Esophagus muscularis mucosa (tissue), 4 donors: ENCODE measurements at regions not wholly inside any gene's neighbourhood (a gene's known extent, or its start where the extent isn't known, plus 50 kb on each side); places are given as distances from the start of the nearest gene placed in this dataset.

Experiments
- DNase-seq: peaks from one replicate; pipeline ENCODE4 v3.0.0-alpha.2; 2017; ENCODE audit errors: extremely low spot score
- H3K27ac ChIP-seq, 4 donors: fragments of 200-600 bp; sonication (generic); replicated peaks in 1 of 4; 1 replicate in 3 of 4; 2 replicates in 1 of 4; pipeline ENCODE4 v1.5.1; 2016 to 2019; ENCODE audit warnings: mild to moderate bottlenecking in 1 of 4
- H3K27me3 ChIP-seq, 4 donors: fragments of 200-600 bp; sonication (generic); one replicate each; pipeline versions ENCODE4 v1.5.1 to v1.6.0; 2016 to 2019
- H3K36me3 ChIP-seq, 4 donors: fragments of 200-600 bp; sonication (generic); one replicate each; pipeline ENCODE4 v1.5.1; 2016 to 2019
- H3K4me1 ChIP-seq, 4 donors: fragments of 200-600 bp; sonication (generic); one replicate each; pipeline ENCODE4 v1.5.1; 2016 to 2019
- H3K4me3 ChIP-seq, 4 donors: fragments of 200-600 bp; sonication (generic); 1 replicate in 2 of 4; 2 replicates in 2 of 4; pipeline ENCODE4 v1.5.1; 2016 to 2019; ENCODE audit warnings: mild to moderate bottlenecking in 4 of 4, moderate library complexity in 1 of 4
- H3K9me3 ChIP-seq, 4 donors: fragments of 200-600 bp; sonication (generic); 1 replicate in 3 of 4; 2 replicates in 1 of 4; pipeline ENCODE4 v1.5.1; 2016 to 2019
- EP300 ChIP-seq: sonication (generic); formaldehyde crosslinking; IDR thresholded peaks from one replicate; pipeline ENCODE4 v1.6.1; 2017; ENCODE audit warnings: antibody characterized with exemption
- POLR2A ChIP-seq: fragments of 450-650 bp; IDR thresholded peaks from one replicate; pipeline ENCODE4 v1.6.1; 2017; ENCODE audit warnings: antibody characterized with exemption, moderate library complexity, mild to moderate bottlenecking, low read depth
- POLR2AphosphoS5 ChIP-seq, 2 donors: sonication (generic); formaldehyde crosslinking; IDR thresholded peaks; one replicate each; pipeline ENCODE4 v1.6.1; 2017; ENCODE audit warnings: antibody characterized with exemption in 2 of 2
- WGBS: methylation state at CpG from one replicate; pipeline ENCODE4 v1.1.5; 2018; 5-methylcytosine and 5-hydroxymethylcytosine counted together
- intact Hi-C: fragments of 100-400 bp; cut with DNase I; formaldehyde crosslinking; loops from one replicate; pipeline ENCODE4 v1.15.1; 2023
- TF ChIP-seq, protein P1 (sequence below), 3 experiments: fragments of 200-600 bp in 2 of 3; fragments of 450-650 bp in 1 of 3; sonication (generic) in 2 of 3; IDR thresholded peaks; one replicate each; pipeline ENCODE4 v1.5.1; 2017 to 2019; ENCODE audit warnings: antibody characterized with exemption in 3 of 3, mild to moderate bottlenecking in 2 of 3, moderate library complexity in 1 of 3

DNA sequence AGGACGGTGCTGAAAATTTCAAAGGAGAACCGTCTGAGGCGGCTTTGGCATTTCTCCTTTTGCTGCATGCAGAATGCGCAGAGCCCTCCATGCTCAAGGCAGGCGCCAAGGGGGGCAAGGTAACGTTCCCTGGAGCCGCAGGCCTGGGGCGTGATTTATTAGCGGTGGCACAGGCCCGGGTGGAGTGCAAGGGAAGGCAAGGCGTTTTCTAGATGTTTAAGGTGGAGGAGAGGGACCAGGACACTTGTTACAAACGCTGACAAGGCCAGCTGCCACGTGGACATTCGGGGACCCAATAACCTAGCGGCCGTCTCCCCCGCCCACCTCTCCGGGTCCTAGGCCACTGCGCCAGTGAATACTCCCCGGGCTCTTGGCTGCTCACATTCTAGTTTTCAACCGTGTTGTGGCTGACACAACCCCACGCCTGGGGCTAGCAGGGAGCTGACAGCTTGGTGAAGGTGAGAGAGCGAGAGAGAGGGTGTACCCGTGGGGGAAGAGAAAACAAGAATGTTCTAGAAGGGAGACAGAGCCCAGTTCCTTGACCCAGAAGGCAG lies 250.1 kb downstream of the C16orf95 start:
- WGBS: 89% methylated on average over 24 of the region's 24 CpGs
- Histone ChIP-seq H3K4me1 (peaks cover 0 to 5% (median 0%) of the 10 kb centered on the region in 4 donors), H3K27ac (no peak overlapping the region), H3K36me3 (no peaks in the 10 kb centered on the region), H3K4me3 (no peak overlapping the region), H3K27me3 (peaks cover 0 to 92% (median 1%) of the 10 kb centered on the region in 4 donors), H3K9me3 (no peaks in the 10 kb centered on the region)
- no peak for TF ChIP-seq POLR2AphosphoS5 (IDR thresholded peaks at IDR 0.05)
- TF ChIP-seq, protein P1, sequence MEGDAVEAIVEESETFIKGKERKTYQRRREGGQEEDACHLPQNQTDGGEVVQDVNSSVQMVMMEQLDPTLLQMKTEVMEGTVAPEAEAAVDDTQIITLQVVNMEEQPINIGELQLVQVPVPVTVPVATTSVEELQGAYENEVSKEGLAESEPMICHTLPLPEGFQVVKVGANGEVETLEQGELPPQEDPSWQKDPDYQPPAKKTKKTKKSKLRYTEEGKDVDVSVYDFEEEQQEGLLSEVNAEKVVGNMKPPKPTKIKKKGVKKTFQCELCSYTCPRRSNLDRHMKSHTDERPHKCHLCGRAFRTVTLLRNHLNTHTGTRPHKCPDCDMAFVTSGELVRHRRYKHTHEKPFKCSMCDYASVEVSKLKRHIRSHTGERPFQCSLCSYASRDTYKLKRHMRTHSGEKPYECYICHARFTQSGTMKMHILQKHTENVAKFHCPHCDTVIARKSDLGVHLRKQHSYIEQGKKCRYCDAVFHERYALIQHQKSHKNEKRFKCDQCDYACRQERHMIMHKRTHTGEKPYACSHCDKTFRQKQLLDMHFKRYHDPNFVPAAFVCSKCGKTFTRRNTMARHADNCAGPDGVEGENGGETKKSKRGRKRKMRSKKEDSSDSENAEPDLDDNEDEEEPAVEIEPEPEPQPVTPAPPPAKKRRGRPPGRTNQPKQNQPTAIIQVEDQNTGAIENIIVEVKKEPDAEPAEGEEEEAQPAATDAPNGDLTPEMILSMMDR (IDR thresholded peaks at IDR 0.05): no peak
- no peak for TF ChIP-seq POLR2A
- TF ChIP-seq EP300: no peak
- intact Hi-C loops: no loop called here
- DNase-seq: no peak

DNA sequence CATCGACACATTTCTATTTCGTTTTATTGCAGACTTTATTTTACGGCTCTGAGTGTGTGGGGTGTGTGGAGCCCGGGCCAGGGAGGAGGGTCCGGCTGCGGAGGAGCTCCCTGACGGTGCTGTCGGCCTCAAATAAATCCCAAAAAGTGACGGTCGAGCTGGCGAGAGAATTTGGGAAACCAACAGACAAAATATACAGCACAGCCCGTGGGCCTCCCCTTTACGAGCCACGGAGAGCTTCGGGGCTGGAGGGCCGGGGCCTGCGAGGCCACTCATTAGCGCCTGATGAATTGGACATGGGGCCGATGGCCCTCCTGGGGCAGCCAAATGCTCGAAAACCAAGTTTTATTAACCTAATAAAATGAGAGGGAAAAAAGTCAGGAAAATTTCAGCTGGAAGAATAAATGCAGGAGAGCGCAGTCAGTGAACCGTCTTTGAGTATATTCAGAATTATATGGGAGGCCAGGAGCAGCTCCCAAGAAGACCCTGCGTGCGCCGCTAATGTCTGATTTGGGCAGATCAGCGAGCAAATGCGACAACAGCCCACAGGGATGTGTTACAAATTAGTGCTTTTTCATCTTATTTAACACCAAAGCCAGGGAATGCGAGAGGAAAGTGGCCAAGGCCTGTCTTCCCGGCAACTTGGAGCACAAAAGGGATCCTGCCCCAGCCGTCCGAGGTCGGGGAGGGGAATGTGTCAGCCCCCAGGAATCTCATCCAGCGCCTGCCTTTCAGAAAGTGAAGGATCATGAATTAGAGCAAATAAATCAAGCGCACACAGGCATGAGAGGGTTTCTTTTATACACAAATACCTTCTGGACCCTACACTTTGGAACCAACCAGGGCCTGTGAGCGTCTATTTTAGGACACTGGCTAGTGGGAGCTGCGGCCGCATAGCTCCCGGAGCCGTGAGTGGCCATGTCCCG lies 249.1 kb downstream of the C16orf95 start:
- H3K4me1 ChIP-seq: no peaks in the 10 kb centered on the region
- no peak overlapping the region for H3K27ac ChIP-seq
- peaks cover 0 to 89% (median 0%) of the 10 kb centered on the region in 4 donors for H3K27me3 ChIP-seq
- no peaks in the 10 kb centered on the region for H3K9me3 ChIP-seq
- WGBS: 80% methylated on average over 37 of the region's 40 CpGs
- H3K4me3 ChIP-seq: no peak overlapping the region
- no peak for DNase-seq
- intact Hi-C loops: no loop called here
- no peaks in the 10 kb centered on the region for H3K36me3 ChIP-seq
- TF ChIP-seq, protein P1 (IDR thresholded peaks at IDR 0.05): no peak
- TF ChIP-seq POLR2A: no peak
- no peak for TF ChIP-seq EP300
- TF ChIP-seq POLR2AphosphoS5 (IDR thresholded peaks at IDR 0.05): no peak

DNA sequence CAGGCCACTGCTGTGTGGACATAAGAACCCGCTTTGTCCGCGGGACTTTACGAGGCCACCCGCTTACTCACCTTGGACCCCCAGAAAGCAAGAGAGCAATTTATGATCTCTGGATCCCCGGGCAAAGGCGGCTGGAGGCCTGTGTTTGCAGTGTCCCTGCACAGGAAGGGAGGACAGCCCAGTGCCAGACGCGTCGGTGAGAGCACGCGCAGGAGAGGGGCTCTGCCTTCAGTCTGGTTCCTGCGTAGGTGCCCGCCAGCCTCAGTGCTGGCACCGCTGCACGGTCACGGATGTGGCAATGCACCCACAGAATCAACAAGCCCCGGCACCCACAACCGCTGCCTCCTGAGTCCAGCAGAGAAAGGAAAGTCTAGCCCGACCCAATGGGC lies 248.4 kb downstream of the C16orf95 start:
- Histone ChIP-seq H3K36me3 (no peaks in the 10 kb centered on the region), H3K27ac (no peak overlapping the region), H3K4me3 (no peak overlapping the region), H3K9me3 (no peaks in the 10 kb centered on the region), H3K4me1 (no peaks in the 10 kb centered on the region), H3K27me3 (peaks cover 0 to 83% (median 0%) of the 10 kb centered on the region in 4 donors)
- no peak for DNase-seq
- intact Hi-C loops: no loop called here
- 70% methylated on average over 2 of the region's 20 CpGs for WGBS
- no peak for TF ChIP-seq POLR2AphosphoS5 (IDR thresholded peaks at IDR 0.05)
- no peak for TF ChIP-seq POLR2A
- no peak for TF ChIP-seq EP300
- TF ChIP-seq, protein P1 (IDR thresholded peaks at IDR 0.05): no peak

DNA sequence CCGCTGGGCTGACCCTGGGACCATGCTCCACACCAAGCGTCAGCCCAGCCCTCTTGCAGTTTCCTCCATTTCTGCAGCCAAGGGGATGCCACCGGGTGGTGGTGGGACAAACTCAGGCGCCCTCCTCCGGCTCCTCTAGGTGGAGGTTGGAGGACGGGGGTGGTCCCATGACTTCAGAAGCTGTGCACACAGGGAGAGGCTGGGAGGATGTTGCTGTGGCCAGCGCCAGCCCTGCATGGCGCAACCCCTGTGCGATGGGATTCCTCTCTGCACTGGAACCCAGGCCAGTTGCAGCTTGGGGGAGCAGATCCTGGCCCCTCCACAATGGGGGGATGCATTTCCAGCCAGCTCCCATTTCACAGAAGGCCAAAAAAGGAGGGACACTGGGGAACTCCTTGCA lies 246.5 kb downstream of the C16orf95 start:
- H3K36me3 ChIP-seq: no peaks in the 10 kb centered on the region
- no peak for DNase-seq
- TF ChIP-seq POLR2A: no peak
- no peak for TF ChIP-seq EP300
- no peak for TF ChIP-seq POLR2AphosphoS5 (IDR thresholded peaks at IDR 0.05)
- TF ChIP-seq, protein P1 (IDR thresholded peaks at IDR 0.05): no peak
- intact Hi-C loops: no loop called here
- peaks cover 0 to 74% (median 0%) of the 10 kb centered on the region in 4 donors for H3K27me3 ChIP-seq
- H3K9me3 ChIP-seq: no peaks in the 10 kb centered on the region
- no peaks in the 10 kb centered on the region for H3K4me1 ChIP-seq
- H3K4me3 ChIP-seq: no peak overlapping the region
- no peak overlapping the region for H3K27ac ChIP-seq
- 85% methylated on average over 9 of the region's 9 CpGs for WGBS
